Natural killer cell (primary cell): ENCODE measurements at regions not wholly inside any gene's neighbourhood (a gene's known extent, or its start where the extent isn't known, plus 50 kb on each side); places are given as distances from the start of the nearest gene placed in this dataset.

Experiments
- ATAC-seq, 3 donors: fragments of 150-1000 bp in 2 of 3; fragments of 200-7000 bp in 1 of 3; cut with Tn5 transposase; 1 replicate in 1 of 3; 2 replicates in 2 of 3; pipeline ENCODE4 v1.10.0; 2021; ENCODE audit warnings: mild to moderate bottlenecking in 2 of 3, moderate library complexity in 2 of 3
- DNase-seq, 2 donors: peaks; one replicate each; pipeline versions ENCODE4 v3.0.0 to v3.0.0-alpha.2; 2013 to 2021; ENCODE audit warnings: mixed read lengths in 1 of 2
- H3K27ac ChIP-seq: one replicate; pipeline ENCODE4 v1.5.1; 2013; ENCODE audit warnings: mild to moderate bottlenecking, low read length
- H3K27me3 ChIP-seq: one replicate; pipeline ENCODE4 v1.6.1; 2013; ENCODE audit warnings: low read length; ENCODE audit not compliant: control insufficient read depth, insufficient read depth
- H3K36me3 ChIP-seq: one replicate; pipeline ENCODE4 v1.6.1; 2013; ENCODE audit warnings: low read length; ENCODE audit not compliant: control insufficient read depth, insufficient read depth
- H3K4me1 ChIP-seq: one replicate; pipeline ENCODE4 v1.6.1; 2013; ENCODE audit warnings: low read length; ENCODE audit not compliant: control insufficient read depth, insufficient read depth
- H3K4me3 ChIP-seq: one replicate; pipeline ENCODE4 v1.5.1; 2013; ENCODE audit warnings: low read length
- H3K9me3 ChIP-seq: one replicate; pipeline ENCODE4 v1.6.1; 2013; ENCODE audit warnings: low read length; ENCODE audit not compliant: control insufficient read depth, insufficient read depth
- H3K27ac Mint-ChIP-seq, 2 donors: one replicate each; pipeline ENCODE4 v1.8.0; 2022; ENCODE audit warnings: mild to moderate bottlenecking in 2 of 2, mixed read lengths in 2 of 2, moderate library complexity in 1 of 2
- H3K27me3 Mint-ChIP-seq, 2 donors: one replicate each; pipeline ENCODE4 v1.8.0; 2022; ENCODE audit warnings: low read depth in 2 of 2, mixed read lengths in 2 of 2
- H3K36me3 Mint-ChIP-seq: one replicate; pipeline ENCODE4 v1.8.0; 2022; ENCODE audit warnings: mixed read lengths
- H3K4me1 Mint-ChIP-seq, 2 donors: one replicate each; pipeline ENCODE4 v1.8.0; 2022; ENCODE audit warnings: mixed read lengths in 2 of 2
- H3K4me3 Mint-ChIP-seq: one replicate; pipeline ENCODE4 v1.8.0; 2022; ENCODE audit warnings: mild to moderate bottlenecking, moderate library complexity, mixed read lengths
- H3K9me3 Mint-ChIP-seq, 2 donors: one replicate each; pipeline ENCODE4 v1.8.0; 2022; ENCODE audit warnings: mixed read lengths in 2 of 2
- CTCF ChIP-seq: fragments of 200-600 bp; IDR thresholded peaks from one replicate; pipeline ENCODE4 v1.8.0; 2022; ENCODE audit warnings: antibody characterized with exemption
- WGBS: methylation state at CpG from one replicate; pipeline ENCODE4 v1.1.7; 2013; ENCODE audit warnings: missing lambda C conversion rate; ENCODE audit not compliant: insufficient coverage; 5-methylcytosine and 5-hydroxymethylcytosine counted together
- intact Hi-C: fragments of 100-400 bp; cut with micrococcal nuclease; formaldehyde crosslinking; loops from one replicate; pipeline ENCODE4 v1.14.2; 2022

GRCh38 chr3:13963137-13963886 is 83.4 kb upstream of the WNT7A start:
- Mint-ChIP-seq H3K9me3 (peaks cover 0 to 3% of the 10 kb centered on the region in 2 donors), H3K4me3 (no peak overlapping the region), H3K4me1 (no peaks in the 10 kb centered on the region), H3K36me3 (no peaks in the 10 kb centered on the region), H3K27me3 (peaks cover 13 to 56% of the 10 kb centered on the region in 2 donors), H3K27ac (no peak overlapping the region)
- ATAC-seq (no peak), DNase-seq (no peak)
- Histone ChIP-seq H3K27me3 (no peaks in the 10 kb centered on the region), H3K4me3 (no peak overlapping the region), H3K27ac (no peak overlapping the region), H3K9me3 (no peaks in the 10 kb centered on the region), H3K4me1 (no peaks in the 10 kb centered on the region), H3K36me3 (no peaks in the 10 kb centered on the region)
- whole genome bisulfite sequencing = 83% methylated on average over 4 of the region's 4 CpGs
- no peak for TF ChIP-seq CTCF
- intact Hi-C loops = no loop called here

GRCh38 chr3:13954741-13955483 is 75.0 kb upstream of the WNT7A start:
- Histone ChIP-seq H3K36me3 (no peaks in the 10 kb centered on the region), H3K27me3 (peaks cover 5% of the 10 kb centered on the region), H3K9me3 (no peaks in the 10 kb centered on the region), H3K27ac (no peak overlapping the region), H3K4me1 (no peaks in the 10 kb centered on the region), H3K4me3 (no peak overlapping the region)
- TF ChIP-seq CTCF = no peak
- 96% methylated on average over 9 of the region's 11 CpGs for WGBS
- no peak for DNase-seq
- Mint-ChIP-seq H3K9me3 (no peaks in the 10 kb centered on the region), H3K4me1 (peaks cover 0 to 3% of the 10 kb centered on the region in 2 donors), H3K27ac (no peak overlapping the region), H3K36me3 (no peaks in the 10 kb centered on the region), H3K27me3 (peaks cover under 1 to 2% of the 10 kb centered on the region in 2 donors), H3K4me3 (no peak overlapping the region)
- ATAC-seq = no peak
- intact Hi-C loops = no loop called here

GRCh38 chr3:13954266-13954665 is 74.4 kb upstream of the WNT7A start:
- no peaks in the 10 kb centered on the region for H3K27me3 Mint-ChIP-seq
- H3K36me3 Mint-ChIP-seq = no peaks in the 10 kb centered on the region
- DNase-seq = no peak
- Histone ChIP-seq H3K4me1 (no peaks in the 10 kb centered on the region), H3K9me3 (no peaks in the 10 kb centered on the region), H3K4me3 (no peak overlapping the region), H3K27ac (no peak overlapping the region), H3K27me3 (peaks cover 5% of the 10 kb centered on the region), H3K36me3 (no peaks in the 10 kb centered on the region)
- TF ChIP-seq CTCF = no peak
- no peaks in the 10 kb centered on the region for H3K9me3 Mint-ChIP-seq
- no peak overlapping the region for H3K4me3 Mint-ChIP-seq
- 81% methylated on average over 4 of the region's 4 CpGs for WGBS
- intact Hi-C loops = no loop called here
- H3K27ac Mint-ChIP-seq = no peak overlapping the region
- ATAC-seq = no peak
- H3K4me1 Mint-ChIP-seq = peaks cover 0 to 3% of the 10 kb centered on the region in 2 donors
